NB4 (cell line): ENCODE measurements at regions not wholly inside any gene's neighbourhood (a gene's known extent, or its start where the extent isn't known, plus 50 kb on each side); places are given as distances from the start of the nearest gene placed in this dataset.

Experiments
- CTCF ChIP-seq: IDR thresholded peaks from one replicate; pipeline ENCODE4 v1.5.1; 2012; ENCODE audit warnings: low read depth, low read length
- MYC ChIP-seq: IDR thresholded peaks from 2 replicates; pipeline ENCODE4 v1.6.1; 2011; ENCODE audit warnings: low read depth, low read length
- POLR2A ChIP-seq: IDR thresholded peaks from 2 replicates; pipeline ENCODE4 v1.6.1; 2011; ENCODE audit warnings: mild to moderate bottlenecking; ENCODE audit not compliant: insufficient read length; ENCODE audit errors: extremely low read depth

- TF ChIP-seq CTCF (no peak), MYC (no peak), POLR2A (no peak)
Observed at GRCh38 chr7:98462911-98463633, 62.2 kb upstream of the BAIAP2L1 start.
